NCI-H2029 (cell line): ENCODE measurements at regions not wholly inside any gene's neighbourhood (a gene's known extent, or its start where the extent isn't known, plus 50 kb on each side); places are given as distances from the start of the nearest gene placed in this dataset.

Source experiments
- DNase-seq: peaks from one replicate; lab custom pipeline; 2025; lab: John Stamatoyannopoulos, UW

DNA sequence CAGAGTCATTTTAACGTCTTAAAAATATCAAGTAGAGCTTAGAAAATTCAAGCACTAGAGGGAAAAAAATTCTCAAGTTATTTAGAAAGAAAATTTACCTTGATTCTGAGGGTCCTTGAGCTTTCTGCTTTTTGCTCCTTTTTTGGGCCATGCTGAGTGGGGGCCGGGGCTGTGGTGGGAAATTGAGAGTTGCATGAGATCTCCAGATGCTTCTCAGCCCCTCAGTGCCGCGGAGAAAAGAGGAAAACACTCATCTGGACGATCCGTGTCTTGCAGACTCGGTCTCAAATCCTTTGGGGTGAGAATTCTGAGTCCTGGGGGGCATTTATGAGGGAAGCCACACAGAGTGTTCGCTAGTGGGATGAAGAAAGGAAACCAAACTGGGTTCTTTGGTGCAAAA, 700.8 kb downstream of the TBC1D22A start:
- no peak for DNase-seq

- no peak for DNase-seq
These were observed 698.4 kb downstream of the TBC1D22A start for GRCh38 chr22:47460861-47461260.

DNA sequence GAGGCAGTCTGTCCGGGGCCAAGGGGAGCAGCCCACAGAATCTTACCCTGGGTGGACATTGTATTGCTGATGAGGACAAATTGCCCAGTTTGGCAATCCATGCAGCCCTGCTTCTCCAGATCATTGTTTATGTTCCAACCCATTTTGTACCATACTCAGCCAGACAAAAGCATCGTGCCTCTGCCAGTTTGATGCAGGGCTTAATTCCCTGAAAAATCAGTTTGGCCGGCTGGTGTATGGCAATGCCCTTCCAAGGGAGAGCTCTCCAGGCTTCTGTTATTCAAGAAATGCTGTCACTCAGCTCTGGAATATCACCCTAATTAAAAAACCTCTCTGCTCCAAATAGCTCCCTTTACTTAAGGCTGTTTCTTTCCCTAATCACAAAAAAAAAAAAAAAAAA, 697.7 kb downstream of the TBC1D22A start:
- DNase-seq: no peak

- DNase-seq: no peak
These were observed 695.9 kb downstream of the TBC1D22A start for GRCh38 chr22:47458348-47458747.

GRCh38 chr22:47457509-47458300, 695.3 kb downstream of the TBC1D22A start:
- DNase-seq: no peak

DNA sequence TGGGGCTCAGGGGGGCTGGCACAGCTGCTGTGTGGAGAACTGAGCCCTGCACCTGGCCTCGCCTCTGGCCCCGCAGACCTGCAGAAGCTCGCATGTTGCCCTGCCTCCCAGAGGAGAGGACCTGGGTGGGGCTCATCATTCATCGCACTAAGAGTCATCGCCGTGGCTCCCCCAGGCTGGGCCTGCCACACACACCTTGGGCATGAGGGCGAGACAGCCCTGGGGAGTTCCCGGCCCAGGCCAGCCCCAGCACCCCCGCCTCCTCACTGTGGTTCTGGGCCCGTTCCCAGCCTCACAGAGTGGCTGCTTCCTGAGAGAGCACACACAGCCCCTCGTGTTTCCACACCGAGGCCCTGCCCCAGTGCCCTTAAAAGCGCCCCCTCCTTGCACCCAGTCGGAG, 694.6 kb downstream of the TBC1D22A start:
- no peak for DNase-seq

DNA sequence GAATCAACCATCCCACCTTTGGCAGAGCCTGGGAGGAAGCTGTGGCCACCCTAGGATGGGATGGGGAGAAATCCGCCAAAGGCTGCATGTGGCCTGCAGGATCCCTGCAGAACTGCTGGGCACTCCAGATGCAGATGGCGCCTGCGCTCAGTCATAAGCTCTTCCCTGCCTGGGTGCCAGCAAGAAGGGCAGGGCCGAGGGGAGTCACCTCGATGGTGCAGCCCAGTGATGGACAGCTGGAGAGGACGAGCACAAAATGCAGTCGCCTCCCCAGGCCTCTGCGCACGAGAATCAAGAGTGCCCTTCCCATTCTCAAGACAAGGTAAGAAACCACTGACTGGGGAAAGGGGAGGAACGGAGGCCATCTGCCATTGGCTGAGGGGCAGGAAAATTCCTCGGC, 693.6 kb downstream of the TBC1D22A start:
- DNase-seq: no peak

GRCh38 chr22:47453049-47453448, 690.6 kb downstream of the TBC1D22A start:
- no peak for DNase-seq

DNA sequence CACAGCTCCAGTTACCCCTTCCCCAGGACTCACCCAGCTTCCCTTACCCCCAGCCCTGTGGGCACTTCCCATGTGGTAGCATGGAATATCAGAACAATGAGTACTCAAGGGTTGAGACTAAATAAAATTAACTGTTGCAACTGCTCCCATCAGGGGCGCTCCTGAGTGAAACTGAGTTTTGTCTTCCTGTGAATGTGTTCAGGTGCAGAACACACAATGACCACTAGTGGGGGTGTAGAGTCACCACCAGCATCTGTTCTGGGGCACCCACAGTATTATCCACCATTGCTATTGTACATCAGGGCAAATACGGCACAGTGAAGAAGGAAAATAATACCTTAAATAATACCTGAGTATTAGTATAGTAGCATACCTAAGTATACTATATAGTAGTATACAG, 689.7 kb downstream of the TBC1D22A start:
- DNase-seq: no peak

DNA sequence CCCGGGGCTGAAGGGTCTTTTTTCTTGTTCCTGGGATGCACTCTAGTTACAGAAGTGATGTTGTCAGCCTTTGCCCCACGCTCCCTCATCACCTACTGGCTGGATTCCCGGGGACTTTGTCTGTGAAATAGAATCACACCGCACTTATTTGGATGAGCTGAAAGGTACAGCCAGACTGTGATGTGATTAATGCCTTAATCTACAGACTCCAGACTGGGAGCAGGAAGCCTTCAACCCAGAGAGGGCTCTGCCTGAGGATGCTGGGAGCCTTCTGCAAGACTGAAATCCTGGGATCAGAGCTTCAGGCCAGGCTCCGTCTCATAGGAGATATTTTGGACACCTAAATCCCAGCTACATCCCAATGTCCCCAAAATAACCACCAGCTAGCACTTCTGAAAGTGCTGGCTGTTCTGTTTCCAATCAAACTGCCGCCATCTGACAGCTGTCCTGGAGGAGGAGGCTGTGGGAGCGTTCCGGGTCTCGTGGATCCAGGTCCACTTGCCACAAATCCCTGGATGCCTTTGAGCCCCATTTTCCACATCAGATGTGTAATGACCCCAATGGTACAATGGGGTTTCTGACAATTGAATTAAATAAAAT, 688.5 kb downstream of the TBC1D22A start:
- no peak for DNase-seq

DNA sequence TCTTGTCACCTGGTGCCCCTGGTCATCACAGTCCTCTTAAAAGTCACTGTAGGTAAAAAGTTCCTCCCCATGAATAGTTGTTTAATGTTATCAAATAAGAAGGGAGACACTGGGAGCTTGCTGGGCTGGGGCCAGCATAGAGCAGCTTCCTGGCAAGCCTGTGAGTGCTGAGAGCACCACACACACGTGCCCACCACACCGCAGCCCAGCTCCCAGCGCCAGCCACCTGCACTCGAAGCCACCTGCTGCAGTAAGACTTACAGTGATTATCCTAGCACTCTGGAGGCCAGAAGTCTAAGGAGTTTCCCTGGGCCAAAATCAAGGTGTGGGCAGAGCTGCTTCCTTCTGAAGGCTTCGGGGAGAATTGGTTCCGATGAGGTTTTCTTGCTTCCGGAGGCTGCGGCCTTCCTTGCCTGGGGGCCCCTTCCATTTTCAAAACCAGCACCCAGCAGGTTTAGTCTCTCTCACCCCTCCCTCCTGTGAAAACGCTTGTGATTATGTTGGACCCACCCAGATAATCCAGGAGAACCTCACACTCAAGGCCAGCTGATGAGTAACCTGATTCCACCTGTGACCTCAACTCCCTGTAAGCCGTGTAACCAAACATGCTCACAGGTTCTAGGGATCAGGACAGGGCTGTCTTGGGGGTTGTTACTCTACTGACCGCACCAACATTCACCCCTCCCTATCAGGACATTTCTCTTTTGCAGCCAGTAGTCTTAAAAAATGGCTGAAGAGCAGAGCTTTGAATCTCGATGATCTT, 687.2 kb downstream of the TBC1D22A start:
- peak; percentile 23 for DNase-seq

GRCh38 chr22:47448231-47449223, 686.1 kb downstream of the TBC1D22A start:
- no peak for DNase-seq

GRCh38 chr22:47446821-47447810, 684.7 kb downstream of the TBC1D22A start:
- no peak for DNase-seq

GRCh38 chr22:47446331-47446730, 683.9 kb downstream of the TBC1D22A start:
- DNase-seq: no peak

- no peak for DNase-seq
These were observed 683.4 kb downstream of the TBC1D22A start for GRCh38 chr22:47445716-47446290.

DNA sequence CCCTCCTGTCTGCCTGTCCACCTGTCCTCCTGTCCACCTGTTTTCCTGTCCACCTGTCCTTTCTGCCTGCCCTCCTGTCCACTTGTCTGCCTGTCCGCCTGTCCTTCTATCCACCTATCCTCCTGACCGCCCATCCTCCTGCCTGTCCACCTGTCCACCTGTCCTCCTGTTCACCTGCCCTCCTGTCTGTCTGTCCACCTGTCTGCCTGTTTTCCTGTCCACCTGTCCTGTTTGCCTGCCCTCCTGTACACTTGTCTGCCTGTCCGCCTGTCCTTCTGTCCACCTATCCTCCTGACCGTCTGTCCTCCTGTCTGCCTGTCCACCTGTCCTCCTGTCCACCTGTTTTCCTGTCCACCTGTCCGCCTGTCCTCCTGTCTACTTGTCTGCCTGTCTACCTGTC, 682.8 kb downstream of the TBC1D22A start:
- no peak for DNase-seq

- no peak for DNase-seq
These were observed 682.3 kb downstream of the TBC1D22A start for GRCh38 chr22:47444746-47445065.

GRCh38 chr22:47443836-47444745, 681.6 kb downstream of the TBC1D22A start:
- DNase-seq: no peak

GRCh38 chr22:47442821-47443220, 680.4 kb downstream of the TBC1D22A start:
- no peak for DNase-seq
